HCT116 (cell line): ENCODE measurements at regions not wholly inside any gene's neighbourhood (a gene's known extent, or its start where the extent isn't known, plus 50 kb on each side); places are given as distances from the start of the nearest gene placed in this dataset.

ENCODE experiments used
- ATAC-seq: fragments of 200-7000 bp; cut with Tn5 transposase; 2 replicates; pipeline ENCODE4 v1.9.1; 2020; ENCODE audit warnings: mild to moderate bottlenecking, moderate library complexity
- BruUV-seq: library from RNA; stranded (reverse); fragments of 400-500 nt; replicated peaks from 2 replicates; lab custom pipeline; 2021; lab: Mats Ljungman, UMichigan
- CTCF ChIA-PET: fragments of 300-600 bp; sonication (Branson Sonifier 250); formaldehyde crosslinking; loops from one replicate; lab custom pipeline; 2021; ENCODE audit warnings: antibody characterized with exemption; lab: Charles Lee
- POLR2A ChIA-PET: fragments of 300-600, 350-600 bp; sonication (Branson Sonifier 250); formaldehyde crosslinking; loops from one replicate; lab custom pipeline; 2021; ENCODE audit warnings: antibody characterized with exemption; lab: Charles Lee
- RAD21 ChIA-PET, 2 experiments: fragments of 300-600 bp; sonication (Branson Sonifier 250); formaldehyde crosslinking; loops; one replicate each; lab custom pipeline; 2023; ENCODE audit warnings: low total read pairs in 2 of 2; ENCODE audit not compliant: uncharacterized antibody in 2 of 2, unreplicated experiment in 2 of 2, low non-redundant PET in 1 of 2; lab: Charles Lee
- DNase-seq: peaks from one replicate; pipeline ENCODE4 v3.0.0-alpha.2; 2010; ENCODE audit warnings: low read depth, low spot score
- H2AFZ ChIP-seq: fragments of 200-600 bp; shearing (Covaris generic), sonication (generic); 2 replicates; pipeline ENCODE4 v1.6.1; 2017; ENCODE audit warnings: low read depth, mixed run types, mixed read lengths, antibody characterized with exemption, low read length; ENCODE audit not compliant: poor library complexity, severe bottlenecking
- H3K27ac ChIP-seq: 2 replicates; pipeline ENCODE4 v1.5.1; 2012; ENCODE audit warnings: low read depth, low read length
- H3K27me3 ChIP-seq: fragments of 200-600 bp; sonication (generic); 2 replicates; pipeline ENCODE4 v1.6.1; 2016; ENCODE audit warnings: mixed run types, low read length, mixed read lengths; ENCODE audit not compliant: insufficient read depth
- H3K36me3 ChIP-seq, 2 experiments: fragments of 200-500 bp in 1 of 2; fragments of 200-600 bp in 1 of 2; sonication (Bioruptor generic) in 1 of 2; sonication (generic) in 1 of 2; 2 replicates each; pipeline versions ENCODE4 v1.5.1 to v1.6.1; 2014 to 2016; ENCODE audit warnings: low read length in 2 of 2, inconsistent platforms in 1 of 2, mixed read lengths in 1 of 2, mixed run types in 1 of 2; ENCODE audit not compliant: insufficient read depth in 2 of 2, control insufficient read depth in 1 of 2
- H3K4me1 ChIP-seq, 2 experiments: fragments of 200-600 bp in 1 of 2; sonication (generic) in 1 of 2; 2 replicates each; pipeline versions ENCODE4 v1.5.1 to v1.6.1; 2012 to 2017; ENCODE audit warnings: low read length in 2 of 2, inconsistent platforms in 1 of 2, mild to moderate bottlenecking in 1 of 2, mixed read lengths in 1 of 2, mixed run types in 1 of 2, moderate library complexity in 1 of 2; ENCODE audit not compliant: insufficient read depth in 2 of 2, control insufficient read depth in 1 of 2
- H3K4me2 ChIP-seq: fragments of 200-600 bp; sonication (generic); 2 replicates; pipeline ENCODE4 v1.6.1; 2017; ENCODE audit warnings: mixed run types, low read length, mixed read lengths
- H3K4me3 ChIP-seq, 2 experiments: fragments of 200-600 bp in 1 of 2; sonication (generic) in 1 of 2; replicated peaks in 1 of 2; 2 replicates each; pipeline ENCODE4 v1.5.1; 2011 to 2016; ENCODE audit warnings: low read length in 2 of 2, control low read depth in 1 of 2, low read depth in 1 of 2, mild to moderate bottlenecking in 1 of 2, mixed read lengths in 1 of 2, mixed run types in 1 of 2
- H3K79me2 ChIP-seq: fragments of 200-600 bp; sonication (generic); 2 replicates; pipeline ENCODE4 v1.6.1; 2017; ENCODE audit warnings: mild to moderate bottlenecking, mixed run types, low read length, moderate library complexity, mixed read lengths; ENCODE audit not compliant: insufficient read depth
- H3K9ac ChIP-seq: fragments of 200-600 bp; sonication (generic); 2 replicates; pipeline ENCODE4 v1.6.1; 2016; ENCODE audit warnings: low read length, mixed read lengths
- H3K9me2 ChIP-seq: fragments of 200-600 bp; sonication (generic), shearing (Covaris generic); 2 replicates; pipeline ENCODE4 v1.6.1; 2017; ENCODE audit warnings: mixed run types, mild to moderate bottlenecking, moderate library complexity; ENCODE audit not compliant: insufficient read depth
- H3K9me3 ChIP-seq, 2 experiments: fragments of 200-500 bp in 1 of 2; fragments of 200-600 bp in 1 of 2; sonication (Bioruptor generic) in 1 of 2; sonication (generic) in 1 of 2; 2 replicates each; pipeline ENCODE4 v1.6.1; 2014 to 2017; ENCODE audit warnings: low read length in 2 of 2, mixed read lengths in 2 of 2, inconsistent platforms in 1 of 2, low read depth in 1 of 2, mild to moderate bottlenecking in 1 of 2, mixed run types in 1 of 2, moderate library complexity in 1 of 2; ENCODE audit not compliant: control insufficient read depth in 1 of 2, insufficient read depth in 1 of 2
- H4K20me1 ChIP-seq: fragments of 200-600 bp; sonication (generic), shearing (Covaris generic); 2 replicates; pipeline ENCODE4 v1.6.1; 2017; ENCODE audit warnings: mixed run types, mild to moderate bottlenecking, moderate library complexity; ENCODE audit not compliant: insufficient read depth
- CBX3 ChIP-seq: IDR thresholded peaks from 2 replicates; pipeline ENCODE4 v1.6.1; 2012; ENCODE audit warnings: low read depth
- EGR1 ChIP-seq: IDR thresholded peaks from 2 replicates; pipeline ENCODE4 v1.6.1; 2012; ENCODE audit warnings: low read depth
- EZH2phosphoT487 ChIP-seq: fragments of 200-600 bp; IDR thresholded peaks from 2 replicates; pipeline ENCODE4 v1.6.1; 2018; ENCODE audit warnings: antibody characterized with exemption, borderline replicate concordance
- FOSL1 ChIP-seq: IDR thresholded peaks from 2 replicates; pipeline ENCODE4 v1.6.1; 2012; ENCODE audit warnings: low read depth
- JUND ChIP-seq: IDR thresholded peaks from 2 replicates; pipeline ENCODE4 v1.6.1; 2012
- POLR2A ChIP-seq: IDR thresholded peaks from 2 replicates; pipeline ENCODE4 v1.7.0; 2011; ENCODE audit warnings: borderline replicate concordance; ENCODE audit not compliant: insufficient read depth, insufficient read length; ENCODE audit errors: extremely low read depth
- POLR2AphosphoS5 ChIP-seq: IDR thresholded peaks from 2 replicates; pipeline ENCODE4 v1.6.1; 2011; ENCODE audit warnings: mild to moderate bottlenecking, low read depth, low read length, moderate library complexity
- RAD21 ChIP-seq: IDR thresholded peaks from 2 replicates; pipeline ENCODE4 v1.6.1; 2012; ENCODE audit warnings: low read depth, mild to moderate bottlenecking
- SIN3A ChIP-seq: IDR thresholded peaks from 2 replicates; pipeline ENCODE4 v1.6.1; 2012; ENCODE audit warnings: low read depth
- SP1 ChIP-seq: IDR thresholded peaks from 2 replicates; pipeline ENCODE4 v1.6.1; 2012; ENCODE audit warnings: low read depth
- TCF7L2 ChIP-seq: IDR thresholded peaks from 2 replicates; pipeline ENCODE4 v1.7.0; 2011; ENCODE audit warnings: borderline replicate concordance, inconsistent platforms; ENCODE audit not compliant: insufficient read depth, insufficient read length; ENCODE audit errors: extremely low read depth
- YY1 ChIP-seq: IDR thresholded peaks from 2 replicates; pipeline ENCODE4 v1.6.1; 2011; ENCODE audit warnings: low read length, low read depth, moderate library complexity, mild to moderate bottlenecking; ENCODE audit not compliant: insufficient replicate concordance; ENCODE audit errors: extremely low read depth
- ZNF274 ChIP-seq: fragments of 200-500 bp; sonication (Bioruptor generic); IDR thresholded peaks from 2 replicates; pipeline ENCODE4 v1.6.1; 2014; ENCODE audit warnings: mild to moderate bottlenecking, low read depth, low read length, inconsistent platforms
- intact Hi-C: fragments of 100-400 bp; cut with micrococcal nuclease; formaldehyde crosslinking; loops from 2 replicates; pipeline ENCODE4 v1.10.0; 2022
- TF ChIP-seq, protein P1 (sequence below), 3 experiments: fragments of 200-600 bp in 1 of 3; sonication (generic) in 1 of 3; IDR thresholded peaks in 2 of 3; conservative IDR thresholded peaks in 1 of 3; 2 replicates each; pipeline ENCODE4 v1.5.1; 2012 to 2017; ENCODE audit warnings: low read depth in 2 of 3, low read length in 2 of 3, antibody characterized with exemption in 1 of 3, borderline replicate concordance in 1 of 3, control low read depth in 1 of 3, mild to moderate bottlenecking in 1 of 3, mixed read lengths in 1 of 3, mixed run types in 1 of 3, moderate library complexity in 1 of 3; ENCODE audit not compliant: insufficient read depth in 1 of 3
- TF ChIP-seq, protein P2 (sequence below): IDR thresholded peaks from 2 replicates; pipeline ENCODE4 v1.6.1; 2011; ENCODE audit warnings: mild to moderate bottlenecking, low read length, moderate library complexity; ENCODE audit not compliant: insufficient replicate concordance; ENCODE audit errors: extremely low read depth
- TF ChIP-seq, protein P3 (sequence below): IDR thresholded peaks from 2 replicates; pipeline ENCODE4 v1.6.1; 2012; ENCODE audit warnings: low read depth
- TF ChIP-seq, protein P4 (sequence below): IDR thresholded peaks from 2 replicates; pipeline ENCODE4 v1.6.1; 2012

DNA sequence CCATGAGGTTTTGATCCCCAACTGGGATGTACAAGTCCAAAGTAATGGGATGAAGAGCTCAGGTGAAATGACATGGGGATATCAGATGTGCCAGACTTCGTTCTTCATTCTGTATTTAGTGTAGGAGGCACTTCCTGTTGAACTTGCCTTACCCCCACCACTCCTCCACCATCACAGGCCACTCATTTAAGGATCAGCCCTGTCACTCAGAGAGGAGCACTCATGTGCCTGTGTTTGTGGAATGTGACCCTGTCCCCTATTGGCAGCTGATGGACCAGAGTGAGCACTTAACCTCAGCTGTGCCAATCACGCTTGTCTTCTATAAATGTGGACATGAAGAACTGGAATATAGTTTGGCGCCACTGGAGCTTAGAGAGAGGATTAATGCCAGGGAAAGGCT, 91.4 kb upstream of the CTTNBP2NL start:
- H4K20me1 ChIP-seq: no peaks in the 10 kb centered on the region
- ATAC-seq (no peak), DNase-seq (no peak)
- CTCF ChIA-PET: interaction anchor here (1.5 kb wide), 1 partner anchor 32 kb away, joined by 6 read pairs; no protein-coding TSS in a partner anchor
- no peaks in the 10 kb centered on the region for H3K9me2 ChIP-seq
- RAD21 ChIA-PET: no interaction called here
- H3K36me3 ChIP-seq: no peaks in the 10 kb centered on the region
- H3K9ac ChIP-seq: no peak overlapping the region
- no peaks in the 10 kb centered on the region for H3K9me3 ChIP-seq
- no peak overlapping the region for H3K4me3 ChIP-seq
- no peak overlapping the region for H3K4me2 ChIP-seq
- no peak overlapping the region for H3K27ac ChIP-seq
- intact Hi-C loops: no loop called here
- POLR2A ChIA-PET: no interaction called here
- H3K4me1 ChIP-seq: no peaks in the 10 kb centered on the region
- H2AFZ ChIP-seq: no peak overlapping the region
- BruUV-seq: no TSS peak
- peaks cover 88% of the 10 kb centered on the region for H3K27me3 ChIP-seq
- no peak for TF ChIP-seq JUND
- TF ChIP-seq TCF7L2: no peak
- TF ChIP-seq, protein P1, sequence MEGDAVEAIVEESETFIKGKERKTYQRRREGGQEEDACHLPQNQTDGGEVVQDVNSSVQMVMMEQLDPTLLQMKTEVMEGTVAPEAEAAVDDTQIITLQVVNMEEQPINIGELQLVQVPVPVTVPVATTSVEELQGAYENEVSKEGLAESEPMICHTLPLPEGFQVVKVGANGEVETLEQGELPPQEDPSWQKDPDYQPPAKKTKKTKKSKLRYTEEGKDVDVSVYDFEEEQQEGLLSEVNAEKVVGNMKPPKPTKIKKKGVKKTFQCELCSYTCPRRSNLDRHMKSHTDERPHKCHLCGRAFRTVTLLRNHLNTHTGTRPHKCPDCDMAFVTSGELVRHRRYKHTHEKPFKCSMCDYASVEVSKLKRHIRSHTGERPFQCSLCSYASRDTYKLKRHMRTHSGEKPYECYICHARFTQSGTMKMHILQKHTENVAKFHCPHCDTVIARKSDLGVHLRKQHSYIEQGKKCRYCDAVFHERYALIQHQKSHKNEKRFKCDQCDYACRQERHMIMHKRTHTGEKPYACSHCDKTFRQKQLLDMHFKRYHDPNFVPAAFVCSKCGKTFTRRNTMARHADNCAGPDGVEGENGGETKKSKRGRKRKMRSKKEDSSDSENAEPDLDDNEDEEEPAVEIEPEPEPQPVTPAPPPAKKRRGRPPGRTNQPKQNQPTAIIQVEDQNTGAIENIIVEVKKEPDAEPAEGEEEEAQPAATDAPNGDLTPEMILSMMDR (IDR thresholded peaks at IDR 0.05 in 2 of 3, conservative IDR thresholded peaks at IDR 0.05 in 1 of 3; ENCODE audit: borderline replicate concordance in 1 of 3, insufficient read depth in 1 of 3, low read depth in 2 of 3, low read length in 2 of 3): no peak
- no peak for TF ChIP-seq SIN3A
- no peak for TF ChIP-seq FOSL1
- TF ChIP-seq, protein P2, sequence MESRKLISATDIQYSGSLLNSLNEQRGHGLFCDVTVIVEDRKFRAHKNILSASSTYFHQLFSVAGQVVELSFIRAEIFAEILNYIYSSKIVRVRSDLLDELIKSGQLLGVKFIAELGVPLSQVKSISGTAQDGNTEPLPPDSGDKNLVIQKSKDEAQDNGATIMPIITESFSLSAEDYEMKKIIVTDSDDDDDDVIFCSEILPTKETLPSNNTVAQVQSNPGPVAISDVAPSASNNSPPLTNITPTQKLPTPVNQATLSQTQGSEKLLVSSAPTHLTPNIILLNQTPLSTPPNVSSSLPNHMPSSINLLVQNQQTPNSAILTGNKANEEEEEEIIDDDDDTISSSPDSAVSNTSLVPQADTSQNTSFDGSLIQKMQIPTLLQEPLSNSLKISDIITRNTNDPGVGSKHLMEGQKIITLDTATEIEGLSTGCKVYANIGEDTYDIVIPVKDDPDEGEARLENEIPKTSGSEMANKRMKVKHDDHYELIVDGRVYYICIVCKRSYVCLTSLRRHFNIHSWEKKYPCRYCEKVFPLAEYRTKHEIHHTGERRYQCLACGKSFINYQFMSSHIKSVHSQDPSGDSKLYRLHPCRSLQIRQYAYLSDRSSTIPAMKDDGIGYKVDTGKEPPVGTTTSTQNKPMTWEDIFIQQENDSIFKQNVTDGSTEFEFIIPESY: no peak
- TF ChIP-seq, protein P3, sequence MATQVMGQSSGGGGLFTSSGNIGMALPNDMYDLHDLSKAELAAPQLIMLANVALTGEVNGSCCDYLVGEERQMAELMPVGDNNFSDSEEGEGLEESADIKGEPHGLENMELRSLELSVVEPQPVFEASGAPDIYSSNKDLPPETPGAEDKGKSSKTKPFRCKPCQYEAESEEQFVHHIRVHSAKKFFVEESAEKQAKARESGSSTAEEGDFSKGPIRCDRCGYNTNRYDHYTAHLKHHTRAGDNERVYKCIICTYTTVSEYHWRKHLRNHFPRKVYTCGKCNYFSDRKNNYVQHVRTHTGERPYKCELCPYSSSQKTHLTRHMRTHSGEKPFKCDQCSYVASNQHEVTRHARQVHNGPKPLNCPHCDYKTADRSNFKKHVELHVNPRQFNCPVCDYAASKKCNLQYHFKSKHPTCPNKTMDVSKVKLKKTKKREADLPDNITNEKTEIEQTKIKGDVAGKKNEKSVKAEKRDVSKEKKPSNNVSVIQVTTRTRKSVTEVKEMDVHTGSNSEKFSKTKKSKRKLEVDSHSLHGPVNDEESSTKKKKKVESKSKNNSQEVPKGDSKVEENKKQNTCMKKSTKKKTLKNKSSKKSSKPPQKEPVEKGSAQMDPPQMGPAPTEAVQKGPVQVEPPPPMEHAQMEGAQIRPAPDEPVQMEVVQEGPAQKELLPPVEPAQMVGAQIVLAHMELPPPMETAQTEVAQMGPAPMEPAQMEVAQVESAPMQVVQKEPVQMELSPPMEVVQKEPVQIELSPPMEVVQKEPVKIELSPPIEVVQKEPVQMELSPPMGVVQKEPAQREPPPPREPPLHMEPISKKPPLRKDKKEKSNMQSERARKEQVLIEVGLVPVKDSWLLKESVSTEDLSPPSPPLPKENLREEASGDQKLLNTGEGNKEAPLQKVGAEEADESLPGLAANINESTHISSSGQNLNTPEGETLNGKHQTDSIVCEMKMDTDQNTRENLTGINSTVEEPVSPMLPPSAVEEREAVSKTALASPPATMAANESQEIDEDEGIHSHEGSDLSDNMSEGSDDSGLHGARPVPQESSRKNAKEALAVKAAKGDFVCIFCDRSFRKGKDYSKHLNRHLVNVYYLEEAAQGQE: no peak
- TF ChIP-seq ZNF274: no peak
- TF ChIP-seq, protein P4, sequence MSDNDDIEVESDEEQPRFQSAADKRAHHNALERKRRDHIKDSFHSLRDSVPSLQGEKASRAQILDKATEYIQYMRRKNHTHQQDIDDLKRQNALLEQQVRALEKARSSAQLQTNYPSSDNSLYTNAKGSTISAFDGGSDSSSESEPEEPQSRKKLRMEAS: no peak
- no peak for TF ChIP-seq POLR2AphosphoS5
- no peak for TF ChIP-seq YY1
- TF ChIP-seq POLR2A: no peak
- no peak for TF ChIP-seq RAD21
- no peak for TF ChIP-seq SP1
- no peak for TF ChIP-seq EGR1
- TF ChIP-seq EZH2phosphoT487: no peak
- no peak for TF ChIP-seq CBX3
- TF ChIP-seq, all 23 proteins: peak for 0
- no peaks in the 10 kb centered on the region for H3K79me2 ChIP-seq
